ENCODE measurements at regions not wholly inside any gene's neighbourhood (a gene's known extent, or its start where the extent isn't known, plus 50 kb on each side); places are given as distances from the start of the nearest gene placed in this dataset.

DNA sequence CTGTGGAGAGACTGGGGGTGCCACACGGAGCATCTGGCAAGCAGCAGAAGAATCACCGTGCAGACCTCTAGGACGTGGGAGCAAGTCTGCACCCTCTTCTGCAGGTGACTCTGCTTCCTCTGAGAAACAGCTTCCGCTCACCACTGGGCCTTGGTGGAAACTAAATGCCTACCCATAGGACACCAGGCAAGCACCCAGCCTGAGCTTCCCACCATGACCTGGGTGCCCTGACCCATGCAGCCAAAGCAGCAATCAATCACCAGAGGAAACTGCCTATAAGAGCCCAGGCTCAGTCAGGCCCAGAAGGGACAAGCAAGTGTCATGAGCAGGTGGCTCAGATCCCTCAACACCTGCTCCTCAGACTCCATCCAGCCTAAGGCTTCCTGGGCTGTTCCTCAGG lies 63.4 kb downstream of the IGLL5 start:
- no peak for TF ChIP-seq GATA2 (IDR thresholded peaks at IDR 0.05; ENCODE audit: low read depth, low read length)
- TF ChIP-seq GATA3 (IDR thresholded peaks at IDR 0.05; ENCODE audit: low read depth, low read length) = no peak

Measured in SH-SY5Y (cell line).